ENCODE measurements at regions not wholly inside any gene's neighbourhood (a gene's known extent, or its start where the extent isn't known, plus 50 kb on each side); places are given as distances from the start of the nearest gene placed in this dataset.

DNA sequence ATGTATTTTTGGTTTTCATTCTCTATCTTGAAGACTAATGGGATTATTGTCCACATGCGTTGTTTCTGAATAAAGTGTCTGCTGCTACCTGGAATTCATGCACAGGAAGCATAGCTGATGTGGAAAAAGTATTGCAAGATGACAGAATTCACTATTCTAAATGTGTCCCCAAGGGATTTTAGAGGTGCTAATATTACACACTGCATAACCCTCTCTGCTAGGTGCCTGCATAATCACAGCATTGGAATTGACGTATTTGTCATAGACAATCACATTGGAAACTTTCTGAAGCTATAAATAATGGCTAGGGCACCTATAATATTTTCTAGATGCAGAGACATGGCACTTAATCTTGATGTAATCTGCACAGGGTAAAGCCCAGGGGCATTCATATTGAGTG lies 496.1 kb downstream of the JRKL start:
- ChIA-PET POLR2A (no interaction called here), CTCF (no interaction called here)
- H3K4me2 ChIP-seq: no peak overlapping the region
- TF ChIP-seq NR3C1 (IDR thresholded peaks at IDR 0.05): no peak
- no peak for TF ChIP-seq FOXS1 (CRISPR knock-in tag; IDR thresholded peaks at IDR 0.05)
- no peak for TF ChIP-seq HOXB5 (CRISPR knock-in tag; IDR thresholded peaks at IDR 0.05)
- no peak for TF ChIP-seq PHF8 (IDR thresholded peaks at IDR 0.05; ENCODE audit: borderline replicate concordance, low read depth)
- no peak for TF ChIP-seq MAFK (IDR thresholded peaks at IDR 0.05; ENCODE audit: partially characterized antibody)
- no peak for TF ChIP-seq FOSL2 (IDR thresholded peaks at IDR 0.05)
- no peak for TF ChIP-seq FOSL2 (CRISPR knock-in tag; IDR thresholded peaks at IDR 0.05)
- TF ChIP-seq ZC3H11A (IDR thresholded peaks at IDR 0.05): no peak
- no peak for TF ChIP-seq CBX8 (IDR thresholded peaks at IDR 0.05)
- TF ChIP-seq, protein P1, sequence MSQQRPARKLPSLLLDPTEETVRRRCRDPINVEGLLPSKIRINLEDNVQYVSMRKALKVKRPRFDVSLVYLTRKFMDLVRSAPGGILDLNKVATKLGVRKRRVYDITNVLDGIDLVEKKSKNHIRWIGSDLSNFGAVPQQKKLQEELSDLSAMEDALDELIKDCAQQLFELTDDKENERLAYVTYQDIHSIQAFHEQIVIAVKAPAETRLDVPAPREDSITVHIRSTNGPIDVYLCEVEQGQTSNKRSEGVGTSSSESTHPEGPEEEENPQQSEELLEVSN (IDR thresholded peaks at IDR 0.05; ENCODE audit: borderline replicate concordance, low read depth): no peak
- TF ChIP-seq, protein P2, sequence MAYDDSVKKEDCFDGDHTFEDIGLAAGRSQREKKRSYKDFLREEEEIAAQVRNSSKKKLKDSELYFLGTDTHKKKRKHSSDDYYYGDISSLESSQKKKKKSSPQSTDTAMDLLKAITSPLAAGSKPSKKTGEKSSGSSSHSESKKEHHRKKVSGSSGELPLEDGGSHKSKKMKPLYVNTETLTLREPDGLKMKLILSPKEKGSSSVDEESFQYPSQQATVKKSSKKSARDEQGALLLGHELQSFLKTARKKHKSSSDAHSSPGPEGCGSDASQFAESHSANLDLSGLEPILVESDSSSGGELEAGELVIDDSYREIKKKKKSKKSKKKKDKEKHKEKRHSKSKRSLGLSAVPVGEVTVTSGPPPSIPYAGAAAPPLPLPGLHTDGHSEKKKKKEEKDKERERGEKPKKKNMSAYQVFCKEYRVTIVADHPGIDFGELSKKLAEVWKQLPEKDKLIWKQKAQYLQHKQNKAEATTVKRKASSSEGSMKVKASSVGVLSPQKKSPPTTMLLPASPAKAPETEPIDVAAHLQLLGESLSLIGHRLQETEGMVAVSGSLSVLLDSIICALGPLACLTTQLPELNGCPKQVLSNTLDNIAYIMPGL (CRISPR knock-in tag; IDR thresholded peaks at IDR 0.05; ENCODE audit: borderline replicate concordance): no peak
- TF ChIP-seq POLR2AphosphoS2 (conservative IDR thresholded peaks at IDR 0.05; ENCODE audit: low read length): no peak
- TF ChIP-seq POLR2A (IDR thresholded peaks at IDR 0.05; ENCODE audit: low read length): no peak
- TF ChIP-seq, protein P3, sequence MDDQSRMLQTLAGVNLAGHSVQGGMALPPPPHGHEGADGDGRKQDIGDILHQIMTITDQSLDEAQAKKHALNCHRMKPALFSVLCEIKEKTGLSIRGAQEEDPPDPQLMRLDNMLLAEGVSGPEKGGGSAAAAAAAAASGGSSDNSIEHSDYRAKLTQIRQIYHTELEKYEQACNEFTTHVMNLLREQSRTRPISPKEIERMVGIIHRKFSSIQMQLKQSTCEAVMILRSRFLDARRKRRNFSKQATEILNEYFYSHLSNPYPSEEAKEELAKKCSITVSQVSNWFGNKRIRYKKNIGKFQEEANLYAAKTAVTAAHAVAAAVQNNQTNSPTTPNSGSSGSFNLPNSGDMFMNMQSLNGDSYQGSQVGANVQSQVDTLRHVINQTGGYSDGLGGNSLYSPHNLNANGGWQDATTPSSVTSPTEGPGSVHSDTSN (IDR thresholded peaks at IDR 0.05): no peak
- TF ChIP-seq JUN (IDR thresholded peaks at IDR 0.05): no peak
- no peak overlapping the region for H3K4me3 ChIP-seq
- no peaks in the 10 kb centered on the region for H3K9me3 ChIP-seq
- DNase-seq (ENCODE audit: low read depth in 1 of 2, low spot score in 1 of 2): no peak
- H3K27ac ChIP-seq: no peak overlapping the region
- no peaks in the 10 kb centered on the region for H3K4me1 ChIP-seq
- no peak for FAIRE-seq
- no peak for ATAC-seq
- WGBS (ENCODE audit: missing lambda C conversion rate): 4% methylated on average over 2 of the region's 2 CpGs

DNA sequence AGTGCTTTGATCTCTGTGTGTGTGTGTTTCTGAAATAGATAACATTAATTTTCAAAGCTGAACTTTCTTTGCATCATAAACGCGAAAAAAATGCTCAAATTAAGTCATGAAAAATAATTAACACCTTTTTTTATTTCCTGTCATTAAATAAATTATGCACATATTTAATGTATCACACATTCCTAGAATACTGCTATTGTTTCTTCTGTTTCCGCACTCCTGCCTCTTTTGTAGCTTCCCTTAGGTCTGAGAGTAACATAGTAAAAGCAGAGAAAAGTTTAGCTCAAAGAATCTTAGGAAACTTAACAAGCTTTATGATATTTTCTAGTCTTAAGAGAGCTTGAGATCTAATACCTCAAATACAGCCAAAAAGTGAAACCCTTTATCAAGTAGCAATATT lies 504.2 kb downstream of the JRKL start:
- ChIA-PET CTCF (no interaction called here), POLR2A (no interaction called here)
- TF ChIP-seq HOXB13 (CRISPR knock-in tag; IDR thresholded peaks at IDR 0.05; ENCODE audit: low read depth) (no peak), FOSB (CRISPR knock-in tag; IDR thresholded peaks at IDR 0.05) (no peak), ESRRA (IDR thresholded peaks at IDR 0.05; ENCODE audit: borderline replicate concordance, low read length) (no peak), CHD2 (IDR thresholded peaks at IDR 0.05; ENCODE audit: low read length, partially characterized antibody) (no peak), SREBF2 (IDR thresholded peaks at IDR 0.05) (no peak), CEBPB (IDR thresholded peaks at IDR 0.05) (no peak), POLR2A (IDR thresholded peaks at IDR 0.05; ENCODE audit: low read length) (no peak), FOSL2 (IDR thresholded peaks at IDR 0.05) (no peak), FOSL2 (CRISPR knock-in tag; IDR thresholded peaks at IDR 0.05) (no peak), FOXS1 (CRISPR knock-in tag; IDR thresholded peaks at IDR 0.05) (no peak)
- TF ChIP-seq, protein P4, sequence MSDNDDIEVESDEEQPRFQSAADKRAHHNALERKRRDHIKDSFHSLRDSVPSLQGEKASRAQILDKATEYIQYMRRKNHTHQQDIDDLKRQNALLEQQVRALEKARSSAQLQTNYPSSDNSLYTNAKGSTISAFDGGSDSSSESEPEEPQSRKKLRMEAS (IDR thresholded peaks at IDR 0.05): no peak
- TF ChIP-seq, protein P3 (IDR thresholded peaks at IDR 0.05): no peak
- TF ChIP-seq, protein P5, sequence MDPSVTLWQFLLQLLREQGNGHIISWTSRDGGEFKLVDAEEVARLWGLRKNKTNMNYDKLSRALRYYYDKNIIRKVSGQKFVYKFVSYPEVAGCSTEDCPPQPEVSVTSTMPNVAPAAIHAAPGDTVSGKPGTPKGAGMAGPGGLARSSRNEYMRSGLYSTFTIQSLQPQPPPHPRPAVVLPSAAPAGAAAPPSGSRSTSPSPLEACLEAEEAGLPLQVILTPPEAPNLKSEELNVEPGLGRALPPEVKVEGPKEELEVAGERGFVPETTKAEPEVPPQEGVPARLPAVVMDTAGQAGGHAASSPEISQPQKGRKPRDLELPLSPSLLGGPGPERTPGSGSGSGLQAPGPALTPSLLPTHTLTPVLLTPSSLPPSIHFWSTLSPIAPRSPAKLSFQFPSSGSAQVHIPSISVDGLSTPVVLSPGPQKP (IDR thresholded peaks at IDR 0.05; ENCODE audit: low read depth, low read length): no peak
- DNase-seq (ENCODE audit: low read depth in 1 of 2, low spot score in 1 of 2) (no peak), FAIRE-seq (no peak), ATAC-seq (no peak)
- Histone ChIP-seq H3K4me2 (no peak overlapping the region), H3K27ac (no peak overlapping the region), H3K4me1 (no peaks in the 10 kb centered on the region), H3K9me3 (no peaks in the 10 kb centered on the region), H3K4me3 (no peak overlapping the region)
- WGBS (ENCODE audit: missing lambda C conversion rate): 14% methylated on average over 3 of the region's 3 CpGs

Measured in A549 (cell line).